ENCODE measurements at regions not wholly inside any gene's neighbourhood (a gene's known extent, or its start where the extent isn't known, plus 50 kb on each side); places are given as distances from the start of the nearest gene placed in this dataset.

GRCh38 chr1:91624331-91624730 lies 123.7 kb downstream of the CDC7 start:
- no peaks in the 10 kb centered on the region for H3K79me2 ChIP-seq (ENCODE audit: insufficient read depth, low read length)
- H4K8ac ChIP-seq (replicated peaks; ENCODE audit: insufficient read length, low read depth, low read length) = no peak overlapping the region
- no peak overlapping the region for H2BK5ac ChIP-seq (ENCODE audit: insufficient read length, low read length)
- no peaks in the 10 kb centered on the region for H3K79me1 ChIP-seq (ENCODE audit: insufficient read depth, low read depth, low read length, poor library complexity, severe bottlenecking)
- H3K4me3 Mint-ChIP-seq = no peak overlapping the region
- H4K20me1 ChIP-seq (ENCODE audit: control insufficient read depth, insufficient read depth, insufficient read length) = no peaks in the 10 kb centered on the region
- no peak overlapping the region for H3K56ac ChIP-seq (ENCODE audit: insufficient read length, low read depth, low read length)
- H3K4me1 ChIP-seq (ENCODE audit: insufficient read depth, low read length) = no peaks in the 10 kb centered on the region
- H3K27ac Mint-ChIP-seq = no peak overlapping the region
- no peak overlapping the region for H3K27ac ChIP-seq (ENCODE audit: insufficient read length, low read depth, low read length)
- no peak for TF ChIP-seq CTCF (conservative IDR thresholded peaks at IDR 0.05)
- H4K5ac ChIP-seq (ENCODE audit: insufficient read length, low read depth, low read length) = no peak overlapping the region
- no peaks in the 10 kb centered on the region for H3K27me3 Mint-ChIP-seq (ENCODE audit: low read depth)
- no peaks in the 10 kb centered on the region for H3K27me3 ChIP-seq (ENCODE audit: insufficient read depth, low read length)
- H2BK120ac ChIP-seq (ENCODE audit: low read depth, low read length, poor library complexity, severe bottlenecking) = no peak overlapping the region
- peaks cover 0 to 2% of the 10 kb centered on the region in 2 experiments; a peak in 2 of 5 replicates for H3K9me3 Mint-ChIP-seq
- no peak overlapping the region for H3K23ac ChIP-seq (ENCODE audit: insufficient read length, low read depth, low read length)
- no peak overlapping the region for H2BK20ac ChIP-seq (ENCODE audit: low read depth, low read length, poor library complexity, severe bottlenecking)
- no peak overlapping the region for H2BK15ac ChIP-seq (ENCODE audit: low read depth, low read length)
- no peak overlapping the region for H3K4ac ChIP-seq (ENCODE audit: low read depth, low read length)
- DNase-seq = no peak
- no peak overlapping the region for H3K14ac ChIP-seq (ENCODE audit: insufficient read depth, low read length)
- H3K9me3 ChIP-seq (ENCODE audit: control insufficient read depth, low read depth, low read length) = no peaks in the 10 kb centered on the region
- H3K23me2 ChIP-seq (ENCODE audit: insufficient read length, low read depth, low read length, poor library complexity, severe bottlenecking) = no peaks in the 10 kb centered on the region
- H3K18ac ChIP-seq (ENCODE audit: insufficient read length, low read depth, low read length) = no peak overlapping the region
- no peak overlapping the region for H2BK12ac ChIP-seq (ENCODE audit: insufficient read length, low read depth, low read length)
- H2AK5ac ChIP-seq (ENCODE audit: insufficient read length, low read length) = no peak overlapping the region
- no peak overlapping the region for H3K9ac ChIP-seq (ENCODE audit: extremely low read depth, insufficient read length, low read length)
- H3K4me1 Mint-ChIP-seq = peaks cover 3 to 6% of the 10 kb centered on the region in 2 experiments; a peak in 2 of 4 replicates
- H3K36me3 Mint-ChIP-seq (ENCODE audit: insufficient read depth in 1 of 3, low read depth in 3 of 3) = peaks cover 0 to 4% (median 0%) of the 10 kb centered on the region in 3 experiments; a peak in 3 of 7 replicates
- H3K4me2 ChIP-seq (ENCODE audit: insufficient read depth, insufficient read length, low read length) = no peak overlapping the region
- no CpG with 5 or more reads among the region's 4 CpGs for WGBS (ENCODE audit: extremely low coverage, insufficient read length, low lambda C conversion rate)
- no peak overlapping the region for H2AFZ ChIP-seq (ENCODE audit: low read length)
- no peak overlapping the region for H3T11ph ChIP-seq (ENCODE audit: low read length)
- no peak overlapping the region for H4K91ac ChIP-seq (ENCODE audit: insufficient read length, low read depth, low read length)

All from H9 (cell line).